ENCODE measurements at regions not wholly inside any gene's neighbourhood (a gene's known extent, or its start where the extent isn't known, plus 50 kb on each side); places are given as distances from the start of the nearest gene placed in this dataset.
"Not testable (repeated sequence)": the region's sequence is repeated elsewhere in the genome, so short reads cannot be mapped to it uniquely, and the experiment has no call there.

DNA sequence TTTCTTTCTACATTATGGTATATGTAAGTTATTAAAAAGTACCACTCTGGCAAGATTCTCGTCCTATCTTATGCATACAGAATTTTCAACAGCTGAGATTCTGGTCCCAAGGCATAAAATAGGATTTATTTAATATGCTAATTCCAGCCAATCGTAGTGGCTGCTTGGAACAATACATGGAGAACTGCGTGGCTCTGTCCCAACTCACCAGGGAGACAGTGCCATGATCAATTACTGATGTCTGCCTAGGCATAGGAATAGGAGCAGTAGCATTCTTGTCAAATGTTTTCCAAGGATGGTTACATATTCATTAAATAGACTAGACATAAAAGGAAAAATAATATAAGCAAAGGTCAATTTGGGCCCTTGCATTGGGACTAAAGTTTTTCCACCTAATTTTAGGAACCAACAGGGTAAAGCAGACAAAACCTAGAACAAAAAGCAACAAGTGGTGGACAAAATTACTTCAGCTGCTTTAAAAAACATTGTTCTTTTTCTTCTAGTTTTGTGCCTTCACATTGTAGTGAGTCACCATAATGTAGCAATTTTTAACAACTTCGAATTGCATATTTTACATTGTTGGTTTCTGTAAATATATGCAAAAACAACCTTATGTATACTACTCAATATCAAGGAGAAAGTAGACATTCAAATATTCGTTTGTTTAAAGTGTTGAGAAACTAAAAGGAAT is 232.8 kb upstream of the ATP5MC3 start:
- Histone ChIP-seq H3K27ac (no peak overlapping the region), H3K4me1 (peaks cover 0 to 6% (median 0%) of the 10 kb centered on the region in 12 donors), H3K9me3 (no peaks in the 10 kb centered on the region), H3K27me3 (peaks cover 0 to 4% (median 0%) of the 10 kb centered on the region in 9 donors), H3K36me3 (no peaks in the 10 kb centered on the region), H3K4me3 (no peak overlapping the region)
- no peak for DNase-seq
- ATAC-seq: no peak
- WGBS, 4 donors: 74 to 78% (median 75%) methylated on average over 5 of the region's 5 CpGs
- TF ChIP-seq POLR2A (IDR thresholded peaks at IDR 0.05) (no peak), CTCF (IDR thresholded peaks at IDR 0.05) (no peak)
- intact Hi-C loops (cut with DNase I): loop anchor here in 2 of 10 donors (5.0 to 10.0 kb wide), 2 partner anchors 670 to 673 kb away; partner anchors contain the start of gene EVX2 (in 1 of the 2)

GRCh38 chr2:175410941-175411340 is 229.4 kb upstream of the ATP5MC3 start:
- not testable (repeated sequence) for H3K9me3 ChIP-seq, H3K4me3 ChIP-seq, H3K4me1 ChIP-seq, H3K27ac ChIP-seq, ATAC-seq, DNase-seq, H3K36me3 ChIP-seq, H3K27me3 ChIP-seq
- 71 to 75% methylated on average over 1 of the region's 1 CpG; no CpG with 5 or more reads in 2 of the 4 donors for WGBS, 4 donors
- intact Hi-C loops (cut with DNase I): loop anchor here in 2 of 10 donors (5.0 to 10.0 kb wide), 2 partner anchors 674 to 676 kb away; partner anchors contain the start of gene EVX2 (in 1 of the 2)

GRCh38 chr2:175404839-175405238 is 223.3 kb upstream of the ATP5MC3 start:
- no peaks in the 10 kb centered on the region for H3K36me3 ChIP-seq
- DNase-seq: no peak
- no peak overlapping the region for H3K4me3 ChIP-seq
- no peak for ATAC-seq
- no peaks in the 10 kb centered on the region for H3K9me3 ChIP-seq
- H3K27ac ChIP-seq: no peak overlapping the region
- intact Hi-C loops (cut with DNase I): no loop called here
- 55 to 66% (median 64%) methylated on average over 1 of the region's 1 CpG for WGBS, 4 donors
- peaks cover 0 to 12% (median 0%) of the 10 kb centered on the region in 9 donors for H3K27me3 ChIP-seq
- H3K4me1 ChIP-seq: no peaks in the 10 kb centered on the region
- TF ChIP-seq CTCF (IDR thresholded peaks at IDR 0.05) (no peak), POLR2A (IDR thresholded peaks at IDR 0.05) (no peak)

DNA sequence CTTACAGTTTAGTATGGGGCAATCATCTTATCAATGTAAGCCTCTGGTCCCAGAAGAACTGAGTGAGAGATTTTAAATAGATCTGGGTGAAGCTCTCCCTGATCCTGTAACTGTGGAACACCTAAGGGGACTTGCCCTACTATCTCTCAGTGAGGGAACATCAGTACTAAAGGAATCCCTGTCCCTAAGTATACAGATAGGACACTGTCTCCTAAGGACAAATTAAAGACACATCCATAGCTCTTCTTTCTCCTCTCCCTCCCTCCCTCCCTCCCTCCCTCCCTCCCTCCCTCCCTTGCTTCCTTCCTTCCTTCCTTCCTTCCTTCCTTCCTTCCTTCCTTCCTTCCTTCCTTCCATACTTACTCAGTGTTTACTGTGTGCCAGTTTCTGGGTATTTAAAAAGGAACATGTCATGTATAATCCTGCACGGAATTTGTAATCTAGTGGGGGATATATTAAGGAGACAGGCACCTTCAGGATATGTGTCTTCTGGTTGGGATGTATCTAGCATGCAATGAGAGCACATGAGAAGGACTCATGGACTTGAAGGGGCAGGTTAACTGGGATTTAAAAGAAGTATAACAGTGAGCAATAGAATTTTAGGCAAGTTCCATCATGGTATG is 222.2 kb upstream of the ATP5MC3 start:
- Histone ChIP-seq H3K4me3 (no peak overlapping the region), H3K27ac (no peak overlapping the region), H3K9me3 (no peaks in the 10 kb centered on the region), H3K27me3 (peaks cover 0 to 23% (median 0%) of the 10 kb centered on the region in 9 donors), H3K4me1 (no peaks in the 10 kb centered on the region), H3K36me3 (no peaks in the 10 kb centered on the region)
- TF ChIP-seq POLR2A (IDR thresholded peaks at IDR 0.05): no peak
- TF ChIP-seq CTCF (IDR thresholded peaks at IDR 0.05): no peak
- DNase-seq: no peak
- intact Hi-C loops (cut with DNase I): no loop called here
- ATAC-seq: no peak
- 60 to 73% (median 63%) methylated on average over 1 of the region's 1 CpG for WGBS, 4 donors
